ENCODE measurements at regions not wholly inside any gene's neighbourhood (a gene's known extent, or its start where the extent isn't known, plus 50 kb on each side); places are given as distances from the start of the nearest gene placed in this dataset.

- no peak for TF ChIP-seq CTCF (IDR thresholded peaks at IDR 0.05; ENCODE audit: low read depth, low read length)
- TF ChIP-seq EZH2phosphoT487 (IDR thresholded peaks at IDR 0.05; ENCODE audit: low read depth), result no peak
These were observed 70.6 kb upstream of the PPM1B start for GRCh38 chr2:44098050-44098449.
